HG03439 (cell line): ENCODE measurements at regions not wholly inside any gene's neighbourhood (a gene's known extent, or its start where the extent isn't known, plus 50 kb on each side); places are given as distances from the start of the nearest gene placed in this dataset.

Source experiments
- ATAC-seq: cut with Tn5 transposase; IDR thresholded peaks from one replicate; pipeline ENCODE4 v1.9.1; 2021; ENCODE audit warnings: mild to moderate bottlenecking, moderate library complexity; ENCODE audit not compliant: unreplicated experiment

- no peak for ATAC-seq
Observed at GRCh38 chr5:89996890-89997289, 412.7 kb downstream of the CETN3 start.

GRCh38 chr5:89996335-89996734 lies 413.2 kb downstream of the CETN3 start:
- no peak for ATAC-seq

GRCh38 chr5:89994266-89994665 lies 415.3 kb downstream of the CETN3 start:
- no peak for ATAC-seq

- no peak for ATAC-seq
Observed at GRCh38 chr5:89992201-89992600, 417.4 kb downstream of the CETN3 start.

GRCh38 chr5:89991592-89991991 lies 418.0 kb downstream of the CETN3 start:
- no peak for ATAC-seq

GRCh38 chr5:89989776-89990175 lies 419.8 kb downstream of the CETN3 start:
- ATAC-seq = no peak

- no peak for ATAC-seq
Observed at GRCh38 chr5:89988998-89989655, 420.4 kb downstream of the CETN3 start.

GRCh38 chr5:89988129-89988810 lies 421.3 kb downstream of the CETN3 start:
- ATAC-seq = no peak

GRCh38 chr5:89983216-89983615 lies 426.3 kb downstream of the CETN3 start:
- ATAC-seq = no peak

- ATAC-seq = no peak
Observed at GRCh38 chr5:89981878-89982773, 427.4 kb downstream of the CETN3 start.

GRCh38 chr5:89981021-89981420 lies 428.5 kb downstream of the CETN3 start:
- ATAC-seq = no peak

- no peak for ATAC-seq
Observed at GRCh38 chr5:89973516-89973915, 436.0 kb downstream of the CETN3 start.

- no peak for ATAC-seq
Observed at GRCh38 chr5:89972901-89973300, 436.7 kb downstream of the CETN3 start.

GRCh38 chr5:89968958-89969381 lies 440.6 kb downstream of the CETN3 start:
- no peak for ATAC-seq

GRCh38 chr5:89967771-89968444 lies 441.6 kb downstream of the CETN3 start:
- ATAC-seq = no peak

GRCh38 chr5:89956838-89957237 lies 452.7 kb downstream of the CETN3 start:
- no peak for ATAC-seq

- no peak for ATAC-seq
Observed at GRCh38 chr5:89954916-89955315, 454.6 kb downstream of the CETN3 start.

- ATAC-seq = no peak
Observed at GRCh38 chr5:89951876-89952275, 457.7 kb downstream of the CETN3 start.

GRCh38 chr5:89950234-89950633 lies 459.3 kb downstream of the CETN3 start:
- no peak for ATAC-seq

GRCh38 chr5:89948977-89949376 lies 460.6 kb downstream of the CETN3 start:
- no peak for ATAC-seq

GRCh38 chr5:89946916-89947315 lies 462.6 kb downstream of the CETN3 start:
- ATAC-seq = no peak
